ENCODE measurements at regions not wholly inside any gene's neighbourhood (a gene's known extent, or its start where the extent isn't known, plus 50 kb on each side); places are given as distances from the start of the nearest gene placed in this dataset.

DNA sequence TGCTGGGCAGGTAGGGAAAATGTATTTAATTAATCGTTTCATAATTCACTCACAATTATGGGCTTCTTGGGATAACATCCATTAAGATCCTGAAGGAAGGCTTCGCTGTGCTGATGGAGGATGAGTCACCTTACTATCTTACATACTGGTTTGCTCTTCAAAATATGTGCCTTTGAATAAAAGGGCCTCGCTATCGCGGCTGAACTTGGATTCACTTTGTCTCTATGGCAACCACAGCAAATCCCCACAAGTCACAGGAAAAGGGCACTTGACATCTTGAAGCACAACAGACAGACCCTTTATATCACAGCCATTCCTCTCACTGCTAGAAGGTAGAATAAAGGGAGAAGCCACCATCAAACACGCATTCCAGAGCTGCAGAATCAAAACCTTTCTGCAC lies 141.3 kb upstream of the MYLIP start:
- Mint-ChIP-seq H3K27ac (no peak overlapping the region), H3K36me3 (ENCODE audit: insufficient read depth) (no peaks in the 10 kb centered on the region), H3K27me3 (peaks cover 85% of the 10 kb centered on the region), H3K4me1 (ENCODE audit: low read depth) (peaks cover 14% of the 10 kb centered on the region), H3K4me3 (ENCODE audit: low read depth) (no peak overlapping the region), H3K9me3 (ENCODE audit: low read depth) (no peaks in the 10 kb centered on the region)
- DNase-seq (ENCODE audit: low spot score, unreplicated experiment), result no peak
- TF ChIP-seq, protein P1, sequence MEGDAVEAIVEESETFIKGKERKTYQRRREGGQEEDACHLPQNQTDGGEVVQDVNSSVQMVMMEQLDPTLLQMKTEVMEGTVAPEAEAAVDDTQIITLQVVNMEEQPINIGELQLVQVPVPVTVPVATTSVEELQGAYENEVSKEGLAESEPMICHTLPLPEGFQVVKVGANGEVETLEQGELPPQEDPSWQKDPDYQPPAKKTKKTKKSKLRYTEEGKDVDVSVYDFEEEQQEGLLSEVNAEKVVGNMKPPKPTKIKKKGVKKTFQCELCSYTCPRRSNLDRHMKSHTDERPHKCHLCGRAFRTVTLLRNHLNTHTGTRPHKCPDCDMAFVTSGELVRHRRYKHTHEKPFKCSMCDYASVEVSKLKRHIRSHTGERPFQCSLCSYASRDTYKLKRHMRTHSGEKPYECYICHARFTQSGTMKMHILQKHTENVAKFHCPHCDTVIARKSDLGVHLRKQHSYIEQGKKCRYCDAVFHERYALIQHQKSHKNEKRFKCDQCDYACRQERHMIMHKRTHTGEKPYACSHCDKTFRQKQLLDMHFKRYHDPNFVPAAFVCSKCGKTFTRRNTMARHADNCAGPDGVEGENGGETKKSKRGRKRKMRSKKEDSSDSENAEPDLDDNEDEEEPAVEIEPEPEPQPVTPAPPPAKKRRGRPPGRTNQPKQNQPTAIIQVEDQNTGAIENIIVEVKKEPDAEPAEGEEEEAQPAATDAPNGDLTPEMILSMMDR (IDR thresholded peaks at IDR 0.05; ENCODE audit: unreplicated experiment), result no peak

DNA sequence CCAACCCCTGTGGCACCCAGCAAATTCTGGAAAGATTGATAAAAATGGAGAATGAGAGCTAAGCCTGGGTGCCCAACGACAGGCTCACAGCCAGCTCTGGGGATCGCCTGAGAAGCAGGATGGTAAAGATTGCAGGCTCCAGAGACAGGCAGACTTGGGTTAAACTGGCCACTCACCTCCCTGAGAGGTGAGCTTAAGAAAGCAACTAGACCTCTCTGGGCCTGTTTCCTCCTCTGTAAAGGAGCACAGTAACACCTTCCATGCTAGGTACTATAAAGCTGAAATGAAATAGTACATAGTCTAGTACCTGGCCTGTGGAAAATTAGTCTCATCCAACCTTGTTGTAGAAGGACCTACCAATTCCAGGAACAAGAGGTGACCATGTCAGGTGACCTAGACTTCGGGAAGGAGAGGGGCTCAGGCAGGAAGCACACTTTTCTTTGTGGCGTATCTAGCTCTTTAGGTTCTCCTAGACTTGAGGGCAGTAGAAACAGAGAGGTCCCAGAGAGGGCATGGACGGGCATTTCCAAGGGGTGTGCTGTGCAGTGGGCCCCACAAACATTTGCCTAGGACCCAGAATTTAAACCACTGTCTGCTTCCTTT lies 142.8 kb upstream of the MYLIP start:
- H3K4me1 Mint-ChIP-seq (ENCODE audit: low read depth), result peaks cover 14% of the 10 kb centered on the region
- H3K27ac Mint-ChIP-seq, result no peak overlapping the region
- no peaks in the 10 kb centered on the region for H3K36me3 Mint-ChIP-seq (ENCODE audit: insufficient read depth)
- H3K27me3 Mint-ChIP-seq, result peaks cover 86% of the 10 kb centered on the region
- no peak overlapping the region for H3K4me3 Mint-ChIP-seq (ENCODE audit: low read depth)
- no peaks in the 10 kb centered on the region for H3K9me3 Mint-ChIP-seq (ENCODE audit: low read depth)
- no peak for DNase-seq (ENCODE audit: low spot score, unreplicated experiment)
- TF ChIP-seq, protein P1 (IDR thresholded peaks at IDR 0.05; ENCODE audit: unreplicated experiment), result no peak

DNA sequence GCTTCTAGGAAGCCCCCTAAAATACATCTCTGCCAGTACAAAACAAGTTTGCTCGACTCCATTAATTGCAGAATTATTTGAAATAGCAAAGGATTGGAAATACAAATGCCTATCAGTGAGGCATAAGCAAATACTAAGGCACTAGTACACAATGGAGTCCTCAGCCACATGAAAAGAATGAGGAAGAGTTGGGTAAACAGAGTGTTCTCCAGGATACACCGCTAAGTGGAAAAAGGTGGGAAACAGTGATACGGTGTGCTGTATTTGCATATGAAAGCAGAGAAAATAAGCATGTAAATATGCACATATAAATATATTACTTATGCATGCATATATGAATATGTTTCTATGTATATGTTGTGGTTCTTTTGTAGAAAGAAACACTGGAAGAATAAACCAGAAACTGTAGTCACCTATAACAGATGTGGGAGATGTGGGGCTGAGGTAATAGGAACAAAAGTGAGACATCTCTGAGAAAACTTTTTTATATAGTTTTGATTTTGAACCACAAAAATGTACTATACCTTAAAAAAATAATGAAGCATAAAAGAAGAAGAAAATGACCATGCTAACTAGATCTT lies 143.4 kb upstream of the MYLIP start:
- H3K4me3 Mint-ChIP-seq (ENCODE audit: low read depth), result no peak overlapping the region
- no peak overlapping the region for H3K27ac Mint-ChIP-seq
- TF ChIP-seq, protein P1 (IDR thresholded peaks at IDR 0.05; ENCODE audit: unreplicated experiment), result no peak
- peaks cover 14% of the 10 kb centered on the region for H3K4me1 Mint-ChIP-seq (ENCODE audit: low read depth)
- no peaks in the 10 kb centered on the region for H3K36me3 Mint-ChIP-seq (ENCODE audit: insufficient read depth)
- peaks cover 86% of the 10 kb centered on the region for H3K27me3 Mint-ChIP-seq
- no peaks in the 10 kb centered on the region for H3K9me3 Mint-ChIP-seq (ENCODE audit: low read depth)
- DNase-seq (ENCODE audit: low spot score, unreplicated experiment), result no peak

DNA sequence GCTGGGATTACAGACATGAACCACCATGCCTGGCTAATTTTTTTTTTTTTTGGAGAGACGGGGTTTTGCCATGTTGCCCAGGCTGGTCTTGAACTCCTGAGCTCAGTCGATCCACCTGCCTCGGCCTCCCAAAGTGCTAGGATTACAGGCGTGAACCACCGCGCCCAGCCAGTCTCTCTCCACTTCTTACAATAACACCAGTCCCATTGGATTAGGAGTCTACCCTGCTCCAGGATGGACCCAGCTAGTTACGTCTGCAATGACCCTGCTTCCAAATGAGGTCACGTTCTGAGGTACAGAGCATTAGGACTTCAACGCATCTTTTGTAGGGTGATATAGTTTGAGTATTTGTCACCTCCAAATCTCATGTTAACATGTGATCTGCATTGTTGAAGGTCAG lies 146.9 kb upstream of the MYLIP start:
- no peak for DNase-seq (ENCODE audit: low spot score, unreplicated experiment)
- no peak overlapping the region for H3K4me3 Mint-ChIP-seq (ENCODE audit: low read depth)
- H3K9me3 Mint-ChIP-seq (ENCODE audit: low read depth), result no peaks in the 10 kb centered on the region
- TF ChIP-seq, protein P1 (IDR thresholded peaks at IDR 0.05; ENCODE audit: unreplicated experiment), result no peak
- H3K27me3 Mint-ChIP-seq, result peaks cover 87% of the 10 kb centered on the region
- peaks cover 7% of the 10 kb centered on the region for H3K4me1 Mint-ChIP-seq (ENCODE audit: low read depth)
- no peaks in the 10 kb centered on the region for H3K36me3 Mint-ChIP-seq (ENCODE audit: insufficient read depth)
- no peak overlapping the region for H3K27ac Mint-ChIP-seq

DNA sequence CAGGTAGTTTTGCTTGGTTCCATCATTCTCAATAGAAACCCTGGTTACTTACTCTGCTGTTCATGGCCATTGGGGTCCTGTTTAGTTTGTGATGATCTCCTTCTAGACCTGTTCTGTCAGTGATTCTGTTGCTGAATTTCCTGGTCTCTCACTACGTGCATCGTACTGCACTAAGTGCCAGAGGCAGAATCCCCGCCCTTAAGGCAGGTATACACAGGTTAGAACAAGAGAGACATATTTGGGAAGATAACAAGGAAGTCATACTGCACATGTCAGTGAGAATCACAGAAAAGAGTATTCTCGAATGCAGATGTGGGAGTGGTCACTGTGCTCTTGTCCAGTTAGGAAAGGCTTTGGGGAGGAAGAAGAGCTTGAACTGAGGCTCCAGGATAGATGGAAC lies 148.1 kb upstream of the MYLIP start:
- no peaks in the 10 kb centered on the region for H3K36me3 Mint-ChIP-seq (ENCODE audit: insufficient read depth)
- TF ChIP-seq, protein P1 (IDR thresholded peaks at IDR 0.05; ENCODE audit: unreplicated experiment), result no peak
- H3K4me1 Mint-ChIP-seq (ENCODE audit: low read depth), result peaks cover 7% of the 10 kb centered on the region
- no peak overlapping the region for H3K27ac Mint-ChIP-seq
- no peaks in the 10 kb centered on the region for H3K9me3 Mint-ChIP-seq (ENCODE audit: low read depth)
- no peak overlapping the region for H3K4me3 Mint-ChIP-seq (ENCODE audit: low read depth)
- no peak for DNase-seq (ENCODE audit: low spot score, unreplicated experiment)
- H3K27me3 Mint-ChIP-seq, result peaks cover 87% of the 10 kb centered on the region
